GM12891 (cell line): ENCODE measurements at regions not wholly inside any gene's neighbourhood (a gene's known extent, or its start where the extent isn't known, plus 50 kb on each side); places are given as distances from the start of the nearest gene placed in this dataset.

Source experiments
- DNase-seq: peaks from one replicate; pipeline ENCODE4 v3.0.0; 2011; ENCODE audit warnings: low spot score; ENCODE audit not compliant: insufficient read length
- FAIRE-seq: peaks from 2 replicates; lab custom pipeline; 2011; peaks lifted over from hg19 to GRCh38; lab: Jason Lieb, UNC
- PAX5 ChIP-seq: IDR thresholded peaks from 2 replicates; pipeline ENCODE4 v1.6.1; 2011; ENCODE audit warnings: low read length, moderate library complexity, mild to moderate bottlenecking; ENCODE audit not compliant: insufficient read depth, severe bottlenecking
- POLR2A ChIP-seq: IDR thresholded peaks from 2 replicates; pipeline ENCODE4 v1.6.1; 2011; ENCODE audit warnings: low read depth, low read length, control low read depth
- POLR2AphosphoS5 ChIP-seq: IDR thresholded peaks from 2 replicates; pipeline ENCODE4 v1.6.1; 2011; ENCODE audit warnings: low read depth, low read length, control low read depth
- POU2F2 ChIP-seq: IDR thresholded peaks from 2 replicates; pipeline ENCODE4 v1.6.1; 2011; ENCODE audit warnings: low read depth, mild to moderate bottlenecking, control low read depth, low read length, moderate library complexity
- SPI1 ChIP-seq: IDR thresholded peaks from 2 replicates; pipeline ENCODE4 v1.6.1; 2011; ENCODE audit warnings: low read depth, low read length, control low read depth
- TAF1 ChIP-seq: IDR thresholded peaks from 2 replicates; pipeline ENCODE4 v1.6.1; 2011; ENCODE audit warnings: low read depth, low read length, control low read depth

DNA sequence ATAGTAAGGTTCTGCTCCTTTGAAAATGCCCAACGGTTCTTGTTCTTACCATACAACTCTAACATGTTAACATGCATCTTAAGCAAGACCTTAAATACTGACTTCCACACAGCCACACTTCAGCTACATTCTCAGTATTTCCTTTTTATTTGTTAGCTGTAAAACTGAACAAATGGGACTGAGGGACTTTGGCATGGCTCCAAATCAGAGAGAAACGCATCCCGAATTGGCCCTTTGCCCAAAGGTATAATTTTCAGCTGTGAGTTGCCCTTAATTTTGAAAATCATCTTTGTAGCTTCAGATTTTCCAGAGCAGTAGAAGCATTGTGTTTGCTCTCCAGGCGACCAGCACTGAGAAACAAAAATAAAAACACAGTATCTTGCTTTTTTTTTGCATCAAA, 56.4 kb downstream of the NEUROD6 start:
- FAIRE-seq = no peak
- no peak for TF ChIP-seq PAX5
- TF ChIP-seq TAF1 = no peak
- TF ChIP-seq SPI1 = no peak
- TF ChIP-seq POLR2AphosphoS5 = no peak
- TF ChIP-seq POU2F2 = no peak
- no peak for TF ChIP-seq POLR2A
- no peak for DNase-seq

DNA sequence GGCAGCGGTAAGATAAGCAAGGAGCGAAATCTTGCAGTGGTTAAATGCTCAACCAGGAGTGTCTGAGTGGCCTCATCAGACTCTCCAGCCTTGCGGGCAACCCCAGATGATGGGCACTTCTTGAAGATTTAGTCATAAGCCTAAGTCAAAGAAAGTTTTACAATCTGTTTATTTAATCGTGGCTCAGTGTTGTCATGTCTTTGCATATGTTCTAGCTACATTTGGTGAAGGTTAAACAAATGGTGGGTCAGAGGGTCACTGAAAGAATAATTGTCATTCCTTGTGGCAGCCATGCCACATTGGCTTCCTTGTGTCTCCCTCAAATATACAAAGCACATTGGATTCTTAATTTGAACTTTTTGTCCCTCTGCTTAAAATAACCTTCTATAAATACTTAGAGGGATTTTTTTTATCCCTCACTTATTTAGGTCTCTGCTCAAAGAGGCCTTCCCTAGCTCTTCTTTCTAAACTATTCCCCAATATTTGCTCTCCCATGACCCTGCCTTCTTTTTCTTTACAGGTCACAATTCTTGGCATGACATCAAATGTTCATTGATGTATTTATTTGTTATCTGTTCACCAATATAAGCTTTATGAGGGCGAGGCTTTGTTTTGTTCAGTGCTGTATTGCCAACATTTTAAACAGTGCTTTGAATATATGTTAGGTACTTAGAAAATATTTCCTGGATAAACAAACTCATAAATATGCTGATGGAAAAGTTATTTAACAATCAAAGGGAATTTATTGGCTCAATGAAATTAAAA, 68.7 kb downstream of the NEUROD6 start:
- DNase-seq (no peak), FAIRE-seq (no peak)
- no peak for TF ChIP-seq POU2F2
- no peak for TF ChIP-seq SPI1
- TF ChIP-seq POLR2AphosphoS5 = no peak

DNA sequence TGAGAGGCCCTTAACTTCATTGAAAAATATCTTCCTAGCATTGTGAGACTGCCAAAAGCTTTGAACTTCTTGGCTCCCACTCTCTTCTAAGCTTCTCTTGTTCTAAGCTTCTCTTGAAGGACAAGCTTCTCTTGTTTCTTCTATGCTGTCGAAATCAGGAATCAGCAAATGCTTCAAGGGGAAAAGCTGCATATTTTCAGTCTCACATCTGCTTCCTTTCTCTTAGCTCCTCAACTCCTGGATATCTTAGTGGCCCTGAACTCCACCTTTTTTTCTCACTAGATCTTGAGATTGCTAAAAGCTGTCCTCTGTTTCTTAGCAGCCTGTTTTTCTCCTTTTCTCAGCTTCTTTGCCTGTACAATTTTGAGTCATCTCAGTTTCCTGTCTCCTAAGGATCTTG, 73.0 kb downstream of the NEUROD6 start:
- DNase-seq (no peak), FAIRE-seq (no peak)
- TF ChIP-seq POU2F2 (no peak), SPI1 (no peak), PAX5 (no peak)

DNA sequence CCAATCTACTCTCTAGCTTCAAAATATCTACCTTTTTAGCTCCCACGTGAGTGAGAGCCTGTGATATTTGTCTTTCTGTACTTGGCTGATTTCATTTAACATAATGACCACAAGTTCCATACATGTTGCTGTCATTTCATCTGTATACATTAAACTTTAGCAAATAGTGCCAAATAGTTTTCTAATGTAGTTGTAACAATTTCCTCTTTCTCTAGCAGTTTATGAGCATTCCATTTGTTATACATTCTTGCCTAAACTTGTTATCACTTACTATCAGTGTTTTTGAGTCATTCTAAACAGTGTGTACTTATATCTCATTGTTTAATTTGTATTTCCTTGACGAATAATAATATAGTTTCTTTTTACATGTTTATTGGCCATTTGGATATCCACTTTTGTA, 77.2 kb downstream of the NEUROD6 start:
- FAIRE-seq (no peak), DNase-seq (no peak)

DNA sequence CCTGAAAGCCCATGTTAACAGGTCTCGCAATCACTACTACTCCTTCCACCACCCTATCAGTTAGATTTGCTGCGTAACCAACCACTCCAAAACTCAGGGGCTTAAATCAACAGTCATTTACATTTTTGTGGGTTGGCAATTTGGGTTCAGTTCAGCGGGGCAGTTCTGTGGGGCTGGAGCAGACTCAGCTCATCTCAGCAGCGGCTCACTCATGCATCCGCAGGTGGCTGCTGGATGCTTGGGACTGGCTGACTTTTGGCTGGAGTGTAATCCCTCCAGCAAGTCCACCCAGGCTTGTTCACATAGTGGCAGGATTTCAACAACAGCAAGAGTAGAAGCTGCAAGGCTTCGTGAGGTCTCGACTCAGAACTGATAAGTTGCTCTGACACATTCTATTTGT, 79.2 kb downstream of the NEUROD6 start:
- no peak for DNase-seq
- TF ChIP-seq POLR2AphosphoS5 = no peak
- no peak for FAIRE-seq

More for the DNA sequence above, 77.2 kb downstream of the NEUROD6 start:
- TF ChIP-seq TAF1 = no peak
- no peak for TF ChIP-seq SPI1
- TF ChIP-seq PAX5 = no peak
- TF ChIP-seq POU2F2 = no peak
- no peak for TF ChIP-seq POLR2AphosphoS5

DNA sequence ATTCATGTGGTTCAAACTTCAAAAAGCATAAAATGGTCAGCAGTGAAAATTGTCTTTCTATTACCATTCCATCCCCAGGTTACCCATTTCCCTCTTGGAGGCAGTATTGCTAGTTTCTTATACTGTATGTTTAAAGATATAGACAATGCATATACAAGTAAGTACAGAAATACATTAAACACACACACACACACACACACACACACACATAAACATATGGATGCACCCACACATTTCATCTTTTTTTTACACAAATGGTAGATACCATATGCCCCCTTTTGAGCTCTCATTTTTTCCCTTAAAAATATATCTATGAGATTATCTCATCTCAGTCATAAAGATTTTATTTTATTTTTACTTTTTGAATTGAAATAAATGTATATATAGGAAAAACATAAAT, 79.7 kb downstream of the NEUROD6 start:
- FAIRE-seq = no peak
- no peak for TF ChIP-seq TAF1
- no peak for TF ChIP-seq POLR2AphosphoS5
- TF ChIP-seq POU2F2 = no peak
- TF ChIP-seq PAX5 = no peak
- TF ChIP-seq POLR2A = no peak
- TF ChIP-seq SPI1 = no peak
- DNase-seq = no peak

DNA sequence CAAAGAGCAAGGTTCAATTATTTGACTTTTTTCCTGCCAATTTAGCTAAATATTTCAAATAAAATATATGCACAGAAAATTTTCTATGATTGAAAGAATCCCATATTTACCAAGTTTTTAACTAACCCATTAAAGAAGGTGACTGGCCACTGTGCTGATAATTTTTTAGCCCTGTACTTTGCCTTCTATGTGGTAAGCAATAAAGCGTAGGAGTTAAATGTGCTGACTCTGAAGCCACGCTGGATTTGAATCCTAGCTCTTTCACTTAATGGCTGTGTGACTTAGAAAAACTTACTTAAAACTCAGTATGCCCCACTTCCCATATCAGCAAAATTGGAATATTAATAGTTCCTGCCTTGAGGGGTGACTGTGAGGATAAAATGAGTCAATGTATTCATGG, 82.1 kb downstream of the NEUROD6 start:
- no peak for FAIRE-seq
- no peak for DNase-seq
- TF ChIP-seq POLR2A = no peak
- TF ChIP-seq POU2F2 = no peak
- no peak for TF ChIP-seq TAF1
- TF ChIP-seq SPI1 = no peak
- no peak for TF ChIP-seq POLR2AphosphoS5
- no peak for TF ChIP-seq PAX5

DNA sequence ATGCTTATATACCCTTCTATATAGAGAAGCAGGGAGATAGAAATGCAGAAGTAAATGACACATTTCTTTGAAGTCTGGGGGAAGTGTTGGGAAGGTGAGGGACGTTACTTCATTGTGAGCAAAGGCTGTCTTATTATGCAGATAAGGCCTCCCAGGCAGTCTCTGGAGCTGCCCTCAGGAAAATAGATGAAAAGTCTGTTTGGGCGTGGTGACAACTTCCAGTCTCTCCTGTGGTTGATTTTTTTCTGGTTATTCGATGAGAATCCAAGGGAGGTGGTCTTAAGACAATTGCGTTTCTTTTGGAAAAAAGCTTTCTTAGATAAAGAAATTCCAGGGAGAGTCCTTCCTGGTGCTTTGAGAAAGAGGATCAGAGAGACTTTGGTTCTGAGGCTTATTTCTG, 84.0 kb downstream of the NEUROD6 start:
- FAIRE-seq (no peak), DNase-seq (no peak)
- no peak for TF ChIP-seq POU2F2
- no peak for TF ChIP-seq POLR2A
- no peak for TF ChIP-seq POLR2AphosphoS5
- no peak for TF ChIP-seq SPI1
- no peak for TF ChIP-seq PAX5
- TF ChIP-seq TAF1 = no peak

DNA sequence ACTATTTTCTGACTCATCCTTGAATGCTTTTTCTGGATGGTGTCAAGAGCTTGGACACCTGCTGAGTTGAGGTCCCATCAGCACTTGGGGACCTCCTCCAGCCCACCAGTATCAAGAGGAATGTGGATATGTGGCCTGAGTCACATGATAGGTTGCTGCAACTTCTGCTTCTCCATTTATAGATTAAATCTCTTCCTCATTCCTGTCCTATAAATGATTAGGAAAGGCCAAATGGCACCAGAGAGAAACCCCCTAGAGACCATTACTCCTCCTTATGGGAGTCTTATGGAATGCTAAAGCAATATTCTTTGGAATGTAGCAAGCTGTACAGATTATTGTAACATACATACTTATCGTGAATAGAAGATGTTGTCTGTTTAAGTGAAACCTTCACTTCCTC, 85.6 kb downstream of the NEUROD6 start:
- FAIRE-seq (no peak), DNase-seq (no peak)
- TF ChIP-seq POLR2AphosphoS5 (no peak), SPI1 (no peak), POU2F2 (no peak)

DNA sequence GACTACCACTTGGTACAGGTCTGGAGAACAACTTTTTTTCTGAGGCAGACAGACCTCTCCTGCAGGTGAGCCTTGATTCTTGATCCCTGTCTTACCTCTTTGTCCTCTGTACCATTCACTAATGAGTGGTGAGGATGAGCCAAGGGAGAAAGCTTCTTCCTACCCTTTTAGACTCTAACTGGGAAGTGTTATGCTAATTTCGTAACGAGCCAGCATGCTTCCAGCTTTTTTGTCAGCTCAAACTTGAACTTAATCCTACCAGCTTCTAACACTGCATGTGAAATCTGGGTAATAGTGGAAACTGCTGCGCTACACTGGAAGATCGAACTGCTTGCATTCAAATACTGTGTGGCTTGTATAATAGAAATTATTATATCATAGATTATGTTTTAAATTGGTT, 87.0 kb downstream of the NEUROD6 start:
- FAIRE-seq (no peak), DNase-seq (no peak)

DNA sequence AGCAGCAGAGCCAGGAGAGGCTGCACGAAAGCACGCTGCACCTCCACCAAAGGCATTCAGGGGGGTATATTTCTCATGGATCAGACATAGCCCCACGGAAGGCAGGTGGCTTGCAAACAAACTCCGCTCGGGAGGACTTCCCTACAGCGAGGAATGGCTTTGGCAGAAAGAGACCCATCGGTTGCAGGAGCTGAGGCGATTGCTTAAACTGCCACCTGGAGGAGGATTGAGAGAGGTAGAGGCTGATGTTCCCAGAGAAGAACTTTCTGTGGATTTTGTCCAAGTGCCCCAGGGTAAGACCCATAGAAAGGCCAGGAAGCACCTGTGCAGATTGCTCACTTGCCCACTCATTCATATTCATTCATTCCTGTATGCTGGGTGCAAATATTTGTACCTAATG, 89.1 kb downstream of the NEUROD6 start:
- no peak for FAIRE-seq
- TF ChIP-seq POU2F2 (no peak), TAF1 (no peak), POLR2A (no peak), PAX5 (no peak), SPI1 (no peak), POLR2AphosphoS5 (no peak)
- DNase-seq = no peak

More for the DNA sequence above, 87.0 kb downstream of the NEUROD6 start:
- TF ChIP-seq POLR2A = no peak
- no peak for TF ChIP-seq POLR2AphosphoS5
- TF ChIP-seq POU2F2 = no peak
- TF ChIP-seq PAX5 = no peak

DNA sequence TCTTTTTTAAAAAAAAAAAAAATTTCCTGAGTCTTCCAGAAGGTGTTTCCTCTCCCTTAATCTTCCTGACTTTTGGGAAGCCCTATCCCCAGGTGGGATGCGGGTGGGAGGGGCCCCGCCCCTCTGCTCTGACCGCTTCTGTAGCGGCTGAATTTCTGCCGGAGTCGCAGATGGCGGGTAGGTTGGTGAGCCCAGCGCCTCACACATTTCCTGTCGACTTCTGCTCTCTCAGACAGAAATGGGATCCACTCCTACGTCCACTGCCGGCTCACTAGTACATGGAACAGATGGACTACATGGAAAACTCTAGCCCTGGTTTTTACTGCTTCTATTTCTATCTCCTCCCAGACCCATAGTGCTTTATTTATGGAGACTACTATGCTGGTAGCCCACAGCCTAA, 90.9 kb downstream of the NEUROD6 start:
- DNase-seq (no peak), FAIRE-seq (no peak)
- TF ChIP-seq POLR2A (no peak), POU2F2 (no peak), SPI1 (no peak), PAX5 (no peak), POLR2AphosphoS5 (no peak), TAF1 (no peak)
